ENCODE measurements at regions not wholly inside any gene's neighbourhood (a gene's known extent, or its start where the extent isn't known, plus 50 kb on each side); places are given as distances from the start of the nearest gene placed in this dataset.
A peak's percentile ranks its signal among the peaks of the same experiment; 100 is the strongest.

DNA sequence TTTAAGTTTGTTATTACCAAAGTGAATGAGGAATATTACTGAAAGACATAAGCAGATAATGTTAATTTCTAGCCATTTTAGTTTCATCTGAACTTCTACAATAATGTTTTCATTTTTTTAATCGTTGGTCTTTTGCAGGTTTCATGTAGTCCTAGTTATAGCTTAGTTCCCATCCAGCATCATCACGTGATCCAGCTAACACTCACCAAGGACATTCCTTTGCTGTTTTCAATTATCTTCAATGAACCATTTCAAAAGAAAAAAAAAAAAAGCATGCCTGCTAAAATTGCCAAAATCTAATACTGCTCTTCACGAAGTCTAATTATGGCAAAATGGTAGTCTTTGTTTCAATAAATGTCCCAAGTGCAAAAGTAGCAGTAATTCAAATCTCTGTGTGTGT lies 187.7 kb upstream of the ATXN7L3B start:
- Histone ChIP-seq H3K27ac (ENCODE audit: low read length) (no peak overlapping the region), H3K4me1 (ENCODE audit: control insufficient read depth, insufficient read depth, low read length) (no peaks in the 10 kb centered on the region), H3K4me3 (ENCODE audit: low read depth in 2 of 2, low read length in 2 of 2) (no peak overlapping the region), H3K9me3 (ENCODE audit: control insufficient read depth, insufficient read depth, low read depth, low read length) (peaks cover 5% of the 10 kb centered on the region; the same call in 1 of the 2 replicates), H3K36me3 (ENCODE audit: control insufficient read depth, insufficient read depth, low read length) (no peaks in the 10 kb centered on the region), H3K27me3 (ENCODE audit: control insufficient read depth, insufficient read depth, low read length) (no peaks in the 10 kb centered on the region)
- DNase-seq (ENCODE audit: low read depth, low spot score), result no peak
- ChIA-PET POLR2A (no interaction called here), CTCF (no interaction called here)
- ATAC-seq, result no peak
- no TSS peak for BruUV-seq (replicated peaks)
- intact Hi-C loops (cut with micrococcal nuclease; ENCODE audit: unreplicated experiment), result no loop called here
- TF ChIP-seq POLR2AphosphoS5 (IDR thresholded peaks at IDR 0.05; ENCODE audit: low read depth, low read length) (no peak), TCF7L2 (IDR thresholded peaks at IDR 0.05; ENCODE audit: low read depth, low read length) (no peak), SIN3A (IDR thresholded peaks at IDR 0.05; ENCODE audit: borderline replicate concordance, insufficient read depth, low read depth, low read length) (no peak)
- TF ChIP-seq, protein P1, sequence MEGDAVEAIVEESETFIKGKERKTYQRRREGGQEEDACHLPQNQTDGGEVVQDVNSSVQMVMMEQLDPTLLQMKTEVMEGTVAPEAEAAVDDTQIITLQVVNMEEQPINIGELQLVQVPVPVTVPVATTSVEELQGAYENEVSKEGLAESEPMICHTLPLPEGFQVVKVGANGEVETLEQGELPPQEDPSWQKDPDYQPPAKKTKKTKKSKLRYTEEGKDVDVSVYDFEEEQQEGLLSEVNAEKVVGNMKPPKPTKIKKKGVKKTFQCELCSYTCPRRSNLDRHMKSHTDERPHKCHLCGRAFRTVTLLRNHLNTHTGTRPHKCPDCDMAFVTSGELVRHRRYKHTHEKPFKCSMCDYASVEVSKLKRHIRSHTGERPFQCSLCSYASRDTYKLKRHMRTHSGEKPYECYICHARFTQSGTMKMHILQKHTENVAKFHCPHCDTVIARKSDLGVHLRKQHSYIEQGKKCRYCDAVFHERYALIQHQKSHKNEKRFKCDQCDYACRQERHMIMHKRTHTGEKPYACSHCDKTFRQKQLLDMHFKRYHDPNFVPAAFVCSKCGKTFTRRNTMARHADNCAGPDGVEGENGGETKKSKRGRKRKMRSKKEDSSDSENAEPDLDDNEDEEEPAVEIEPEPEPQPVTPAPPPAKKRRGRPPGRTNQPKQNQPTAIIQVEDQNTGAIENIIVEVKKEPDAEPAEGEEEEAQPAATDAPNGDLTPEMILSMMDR (IDR thresholded peaks at IDR 0.05), result no peak
- TF ChIP-seq, protein P2, sequence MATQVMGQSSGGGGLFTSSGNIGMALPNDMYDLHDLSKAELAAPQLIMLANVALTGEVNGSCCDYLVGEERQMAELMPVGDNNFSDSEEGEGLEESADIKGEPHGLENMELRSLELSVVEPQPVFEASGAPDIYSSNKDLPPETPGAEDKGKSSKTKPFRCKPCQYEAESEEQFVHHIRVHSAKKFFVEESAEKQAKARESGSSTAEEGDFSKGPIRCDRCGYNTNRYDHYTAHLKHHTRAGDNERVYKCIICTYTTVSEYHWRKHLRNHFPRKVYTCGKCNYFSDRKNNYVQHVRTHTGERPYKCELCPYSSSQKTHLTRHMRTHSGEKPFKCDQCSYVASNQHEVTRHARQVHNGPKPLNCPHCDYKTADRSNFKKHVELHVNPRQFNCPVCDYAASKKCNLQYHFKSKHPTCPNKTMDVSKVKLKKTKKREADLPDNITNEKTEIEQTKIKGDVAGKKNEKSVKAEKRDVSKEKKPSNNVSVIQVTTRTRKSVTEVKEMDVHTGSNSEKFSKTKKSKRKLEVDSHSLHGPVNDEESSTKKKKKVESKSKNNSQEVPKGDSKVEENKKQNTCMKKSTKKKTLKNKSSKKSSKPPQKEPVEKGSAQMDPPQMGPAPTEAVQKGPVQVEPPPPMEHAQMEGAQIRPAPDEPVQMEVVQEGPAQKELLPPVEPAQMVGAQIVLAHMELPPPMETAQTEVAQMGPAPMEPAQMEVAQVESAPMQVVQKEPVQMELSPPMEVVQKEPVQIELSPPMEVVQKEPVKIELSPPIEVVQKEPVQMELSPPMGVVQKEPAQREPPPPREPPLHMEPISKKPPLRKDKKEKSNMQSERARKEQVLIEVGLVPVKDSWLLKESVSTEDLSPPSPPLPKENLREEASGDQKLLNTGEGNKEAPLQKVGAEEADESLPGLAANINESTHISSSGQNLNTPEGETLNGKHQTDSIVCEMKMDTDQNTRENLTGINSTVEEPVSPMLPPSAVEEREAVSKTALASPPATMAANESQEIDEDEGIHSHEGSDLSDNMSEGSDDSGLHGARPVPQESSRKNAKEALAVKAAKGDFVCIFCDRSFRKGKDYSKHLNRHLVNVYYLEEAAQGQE (IDR thresholded peaks at IDR 0.05; ENCODE audit: insufficient read depth in 1 of 2, low read depth in 2 of 2, low read length in 1 of 2), result no peak
- in situ Hi-C loops (cut with HindIII; ENCODE audit: low pct_unique_long_range_greater_than_20kb, low sequenced_read_pairs), result no loop called here

DNA sequence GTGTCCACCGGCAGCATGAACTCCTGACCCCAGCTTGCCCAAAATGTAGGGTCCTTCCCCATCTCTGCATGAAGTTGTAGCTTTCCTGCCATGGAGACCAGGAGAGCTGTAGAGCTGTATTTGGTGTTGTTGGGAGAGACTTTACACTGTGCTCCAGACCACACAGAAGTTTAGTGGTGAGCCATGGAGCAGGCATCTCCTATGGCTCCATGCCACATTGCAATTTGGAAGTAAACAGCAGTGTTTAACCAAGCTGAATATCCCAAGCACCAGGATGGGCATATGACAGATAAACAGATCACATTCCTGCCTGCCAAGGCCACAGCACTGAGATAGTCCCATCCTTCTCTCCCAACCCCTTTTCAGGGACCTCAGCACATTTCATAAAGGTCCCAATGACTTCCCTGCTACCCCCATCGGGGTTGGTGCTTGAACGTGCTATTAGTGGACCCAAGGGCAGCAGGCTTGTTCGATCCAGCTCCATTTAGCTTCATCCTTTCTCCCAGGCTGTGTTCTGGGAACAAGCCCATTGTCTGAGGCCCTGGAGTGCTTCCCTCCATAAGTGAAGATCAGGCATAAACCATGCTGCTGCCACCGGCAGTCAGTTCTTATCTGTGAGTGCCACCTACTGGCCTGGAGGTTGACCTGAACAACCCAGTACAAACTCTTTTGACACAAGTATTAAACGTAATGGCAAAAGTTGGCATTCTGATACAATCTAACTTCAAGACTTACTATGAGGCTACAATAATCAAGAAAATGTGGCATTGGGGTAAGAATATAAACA lies 172.3 kb upstream of the ATXN7L3B start:
- POLR2A ChIA-PET, result no interaction called here
- CTCF ChIA-PET, result no interaction called here
- TF ChIP-seq TCF7L2 (IDR thresholded peaks at IDR 0.05; ENCODE audit: low read depth, low read length) (no peak), POLR2AphosphoS5 (IDR thresholded peaks at IDR 0.05; ENCODE audit: low read depth, low read length) (no peak)
- TF ChIP-seq, protein P2 (IDR thresholded peaks at IDR 0.05; ENCODE audit: insufficient read depth in 1 of 2, low read depth in 2 of 2, low read length in 1 of 2), result no peak
- TF ChIP-seq, protein P1 (IDR thresholded peaks at IDR 0.05), result peak; percentile 48
- H3K4me1 ChIP-seq (ENCODE audit: control insufficient read depth, insufficient read depth, low read length), result no peaks in the 10 kb centered on the region
- in situ Hi-C loops (cut with HindIII; ENCODE audit: low pct_unique_long_range_greater_than_20kb, low sequenced_read_pairs) (no loop called here), intact Hi-C loops (cut with micrococcal nuclease; ENCODE audit: unreplicated experiment) (no loop called here)
- DNase-seq (ENCODE audit: low read depth, low spot score), result peak; percentile 7
- H3K9me3 ChIP-seq (ENCODE audit: control insufficient read depth, insufficient read depth, low read depth, low read length), result no peaks in the 10 kb centered on the region
- 0 out of 2 replicates have a peak, but pooled peaks have one; percentile 58 for ATAC-seq
- H3K27me3 ChIP-seq (ENCODE audit: control insufficient read depth, insufficient read depth, low read length), result no peaks in the 10 kb centered on the region
- H3K4me3 ChIP-seq (ENCODE audit: low read depth in 2 of 2, low read length in 2 of 2), result no peak overlapping the region
- no TSS peak for BruUV-seq (replicated peaks)
- no peak overlapping the region for H3K27ac ChIP-seq (ENCODE audit: low read length)
- no peaks in the 10 kb centered on the region; the same call in 1 of the 2 replicates for H3K36me3 ChIP-seq (ENCODE audit: control insufficient read depth, insufficient read depth, low read length)

All from Panc1 (cell line).